ENCODE measurements at regions not wholly inside any gene's neighbourhood (a gene's known extent, or its start where the extent isn't known, plus 50 kb on each side); places are given as distances from the start of the nearest gene placed in this dataset.
"Not testable (repeated sequence)": the region's sequence is repeated elsewhere in the genome, so short reads cannot be mapped to it uniquely, and the experiment has no call there.

DNA sequence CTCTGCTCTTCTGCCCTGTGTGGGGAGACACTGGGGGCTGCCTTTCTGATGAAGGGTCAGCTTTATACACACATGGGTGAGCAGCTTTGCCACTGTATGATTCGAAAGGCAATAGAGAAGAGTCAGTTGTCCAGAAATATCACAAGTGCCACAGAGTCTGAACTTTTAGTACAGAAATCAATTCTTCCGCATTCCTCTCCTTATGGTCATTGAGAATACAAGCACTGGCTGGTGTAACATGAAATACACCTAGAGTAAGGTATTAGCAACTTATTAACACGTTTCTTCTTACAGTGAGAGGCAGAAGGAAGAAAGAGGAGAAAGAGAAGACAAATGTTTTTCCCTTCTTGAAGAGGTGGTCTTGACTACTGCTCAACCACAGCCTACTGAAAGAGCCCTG, 579.2 kb downstream of the ZEB2 start:
- no peak for DNase-seq

DNA sequence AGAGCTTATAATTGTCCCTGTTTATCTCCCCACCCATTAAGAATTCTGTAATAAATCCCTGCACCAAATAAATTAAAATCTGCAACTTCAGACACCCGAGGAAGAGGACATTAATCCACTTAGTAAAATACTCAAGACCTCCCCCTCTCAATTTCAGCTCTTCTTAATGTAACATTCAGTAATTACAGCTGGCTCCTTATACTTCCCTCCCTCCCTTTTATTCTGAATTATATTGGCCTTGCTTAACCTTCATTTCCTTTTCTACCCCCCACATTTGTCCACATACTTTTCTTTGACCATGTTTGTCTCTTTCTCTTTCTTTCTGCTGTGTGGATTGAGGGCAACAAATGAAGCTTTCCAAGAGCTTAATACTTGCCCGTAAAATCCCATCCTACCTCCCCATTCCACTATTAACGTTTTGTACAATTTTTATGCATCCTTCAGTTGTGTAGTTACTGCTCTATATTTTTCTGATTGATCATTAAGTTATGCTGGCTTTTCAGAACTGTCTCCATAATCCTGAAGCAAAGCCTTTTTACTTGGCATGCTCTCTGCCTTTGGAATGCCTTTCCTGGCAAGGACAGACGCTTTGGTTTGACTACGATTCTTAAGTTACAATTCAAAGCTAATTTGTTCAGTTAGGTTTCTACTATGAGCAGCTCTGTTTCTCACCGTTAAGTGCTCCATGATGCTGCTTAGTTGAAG, 580.1 kb downstream of the ZEB2 start:
- DNase-seq = no peak

DNA sequence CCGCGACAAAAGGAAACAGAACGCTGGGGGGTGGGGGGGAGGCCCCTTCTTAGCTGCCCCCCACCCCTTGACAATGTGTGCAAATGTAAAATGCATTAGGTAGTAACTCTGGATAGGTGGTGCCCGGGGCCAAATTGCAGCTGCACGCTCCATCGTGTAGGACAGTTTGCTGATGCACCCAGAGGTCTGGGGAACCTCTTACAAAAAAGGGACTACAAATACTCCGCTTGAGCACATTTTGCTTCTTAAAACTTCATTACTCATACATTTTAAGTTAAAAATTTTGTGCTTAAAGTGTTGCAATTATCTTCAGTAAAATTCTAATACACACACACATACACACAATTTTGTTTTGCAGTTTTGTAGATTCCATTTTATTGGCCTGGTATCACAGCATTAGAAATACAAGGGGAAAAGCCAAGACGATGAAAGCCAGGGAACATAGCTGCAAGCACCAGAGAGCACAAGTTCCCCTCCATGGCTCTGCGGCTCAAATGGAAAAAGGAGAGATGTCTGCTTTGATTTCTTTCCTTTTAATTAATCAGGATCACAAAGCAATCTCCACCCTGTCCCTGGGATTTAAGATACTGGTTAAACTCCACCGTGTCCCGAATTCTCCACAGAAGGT, 582.1 kb downstream of the ZEB2 start:
- no peak for DNase-seq

DNA sequence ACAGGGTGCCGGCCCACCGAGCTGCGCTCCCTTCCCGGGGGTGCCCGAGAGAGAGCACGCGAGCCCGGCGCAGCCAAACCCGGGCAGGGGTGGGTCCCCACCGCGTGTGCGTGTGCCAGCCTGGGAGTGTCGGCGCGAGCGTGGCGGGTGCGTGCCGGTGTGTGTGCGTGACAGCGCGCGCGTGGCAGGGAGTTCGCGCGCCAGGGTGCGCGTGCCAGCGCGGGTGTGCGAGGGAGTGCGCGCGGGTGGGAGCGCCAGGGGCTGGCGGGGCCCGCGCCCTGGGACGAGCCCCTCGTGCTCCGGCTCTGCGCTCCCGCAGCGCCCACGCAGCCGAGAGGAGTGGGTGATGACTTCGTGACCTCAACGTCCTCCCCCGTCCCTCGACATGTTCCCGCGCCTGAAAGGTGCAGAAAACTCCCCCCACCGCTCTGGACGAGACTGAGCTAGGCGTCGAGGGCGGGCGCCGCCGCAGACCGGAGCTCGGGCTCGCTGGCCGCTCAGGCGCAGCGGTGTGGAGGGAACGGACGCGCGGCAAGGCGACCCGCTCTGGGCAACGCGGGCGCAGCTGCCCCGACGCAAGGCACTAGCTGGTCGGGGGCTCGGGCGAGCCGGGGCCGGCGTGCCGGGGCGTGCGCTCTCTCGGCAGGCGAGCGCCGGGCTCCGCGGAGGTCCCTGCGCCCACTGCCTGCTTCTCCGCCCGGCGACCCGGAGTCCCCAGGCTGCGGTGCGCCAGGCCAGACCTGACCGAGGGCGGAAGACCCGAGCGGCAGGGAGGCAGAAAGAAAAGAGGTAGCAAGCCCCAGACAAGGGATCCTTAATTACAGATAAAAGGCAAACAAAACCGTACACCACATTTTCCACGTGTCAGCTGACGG, 582.8 kb downstream of the ZEB2 start:
- no peak for DNase-seq

DNA sequence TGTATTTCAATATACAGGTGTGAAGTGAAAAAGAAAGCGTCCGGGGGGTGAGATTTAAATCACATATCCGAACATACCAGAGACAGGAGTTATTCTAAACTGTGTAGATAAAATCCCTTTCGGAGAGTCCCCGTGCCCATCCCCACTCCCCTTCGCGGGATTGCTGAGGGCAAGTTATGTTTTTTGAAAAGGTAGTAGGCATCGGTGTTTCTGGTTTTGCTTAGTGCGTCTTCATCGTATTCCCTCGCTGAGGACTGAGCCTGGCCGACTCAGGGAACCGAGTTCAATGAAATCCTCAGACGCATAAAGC, 583.4 kb downstream of the ZEB2 start:
- no peak for DNase-seq

DNA sequence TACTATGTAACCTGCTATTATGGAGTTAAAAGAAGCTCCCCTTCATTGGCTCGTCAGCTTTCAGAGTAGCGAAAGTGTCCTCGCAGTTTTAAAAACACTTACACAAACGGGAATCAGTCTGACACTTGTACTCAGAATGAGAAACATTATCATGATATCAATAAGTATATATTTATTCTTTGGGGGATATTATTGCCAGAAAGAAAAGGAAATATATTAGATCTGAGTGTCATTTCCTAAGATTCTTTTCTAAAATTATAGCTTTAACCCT, 584.5 kb downstream of the ZEB2 start:
- no peak for DNase-seq

DNA sequence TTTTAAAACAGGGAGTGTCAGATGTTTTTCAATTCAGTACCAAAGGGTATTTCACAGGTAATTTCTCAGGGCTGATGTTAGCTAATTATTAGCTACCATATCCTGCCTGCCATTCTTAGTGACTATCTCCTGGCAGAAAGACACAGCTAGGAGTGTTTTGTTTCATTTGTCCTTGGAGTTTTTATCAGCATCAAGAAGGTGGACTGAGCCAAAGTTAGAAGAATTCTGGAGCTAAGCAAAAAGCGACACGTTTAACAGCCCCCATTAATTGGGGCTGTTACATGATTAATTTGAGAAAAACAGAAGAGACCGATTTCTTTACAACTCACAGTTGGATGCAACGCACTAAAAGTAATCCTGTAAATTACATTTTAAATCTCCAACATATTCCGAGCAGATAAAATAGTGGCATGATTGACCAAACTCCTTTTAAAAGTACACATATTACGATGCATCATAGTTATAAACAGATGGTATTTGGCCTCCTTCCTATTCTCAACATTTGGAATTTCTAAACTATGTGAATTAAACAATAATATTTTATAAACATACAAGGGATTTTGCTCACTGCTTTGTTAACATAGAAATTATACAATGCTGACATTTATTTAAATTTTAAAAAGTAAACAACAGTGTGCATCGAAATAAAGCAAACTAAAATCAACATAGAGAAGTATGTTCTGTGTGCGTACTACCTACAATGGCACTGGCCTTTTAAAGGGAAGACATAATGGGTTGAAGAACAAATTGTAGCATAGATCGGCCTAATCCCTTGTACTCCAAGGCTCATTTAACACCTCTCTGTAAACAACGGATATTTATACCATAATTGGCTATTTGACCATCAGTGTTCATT, 585.1 kb downstream of the ZEB2 start:
- no peak for DNase-seq

DNA sequence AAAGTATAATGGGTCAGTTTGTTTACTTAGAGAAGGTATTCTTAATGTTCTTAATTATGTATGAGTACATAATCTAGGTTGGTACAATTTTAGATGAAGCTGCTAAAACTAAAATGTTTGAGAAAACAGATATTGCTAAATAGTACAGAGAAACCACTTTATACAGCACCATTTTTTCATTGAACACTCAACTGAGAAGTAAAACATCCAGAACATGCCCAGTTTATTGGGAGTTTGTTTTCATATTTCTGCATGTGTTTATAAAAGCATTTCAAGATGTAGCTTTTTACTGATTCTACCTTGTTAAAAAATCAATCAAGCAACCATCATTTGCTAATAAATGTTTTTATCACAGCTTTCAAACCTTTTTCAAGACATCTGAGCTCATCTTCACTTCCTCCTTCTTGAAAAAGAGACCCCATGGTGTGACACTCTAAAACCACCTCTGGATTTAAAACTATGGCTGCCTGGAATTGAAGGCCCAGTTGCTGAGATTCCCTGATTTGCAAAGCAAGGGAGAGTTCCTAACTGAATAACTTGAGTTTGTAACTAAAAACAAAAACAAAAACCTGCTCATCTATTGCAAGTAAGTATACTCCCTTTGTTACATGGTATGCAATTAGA, 585.9 kb downstream of the ZEB2 start:
- DNase-seq = no peak

DNA sequence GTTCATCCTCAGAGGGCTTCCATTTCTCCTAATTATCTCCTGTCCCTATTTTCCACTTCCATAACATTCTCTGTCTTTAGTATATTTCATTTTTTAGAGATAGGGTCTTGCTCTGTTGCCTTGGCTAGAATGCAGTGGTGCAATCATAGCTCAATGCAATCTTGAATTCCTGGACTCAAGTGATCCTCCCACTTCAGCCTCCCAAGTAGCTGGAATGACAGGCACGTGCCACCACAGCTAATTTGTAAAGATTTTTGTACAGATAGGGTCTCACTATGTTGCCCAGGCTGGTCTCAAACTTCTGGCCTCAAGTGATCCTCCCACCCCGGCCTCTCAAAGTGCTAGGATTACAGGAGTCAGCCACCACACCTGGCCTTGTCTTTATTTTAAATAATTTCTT, 589.0 kb downstream of the ZEB2 start:
- no peak for DNase-seq

DNA sequence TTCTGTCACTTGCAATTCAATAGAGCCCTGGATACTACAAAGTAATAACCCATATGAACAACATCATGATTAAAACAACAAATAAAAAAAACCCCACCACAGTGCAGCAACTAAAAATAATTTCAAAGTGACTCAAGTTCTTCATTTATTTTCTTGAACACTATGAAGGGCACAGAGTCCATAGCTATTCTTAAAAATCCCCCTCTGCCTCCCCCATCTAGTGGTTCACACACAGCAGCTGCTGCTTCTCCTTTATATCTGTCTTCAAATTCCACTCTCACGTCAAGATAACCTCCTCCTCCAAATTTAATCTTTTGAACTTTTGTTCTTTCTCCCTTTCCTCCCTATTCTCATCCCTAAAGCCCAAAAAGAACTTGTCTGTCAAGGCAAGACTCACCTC, 591.3 kb downstream of the ZEB2 start:
- DNase-seq = no peak

DNA sequence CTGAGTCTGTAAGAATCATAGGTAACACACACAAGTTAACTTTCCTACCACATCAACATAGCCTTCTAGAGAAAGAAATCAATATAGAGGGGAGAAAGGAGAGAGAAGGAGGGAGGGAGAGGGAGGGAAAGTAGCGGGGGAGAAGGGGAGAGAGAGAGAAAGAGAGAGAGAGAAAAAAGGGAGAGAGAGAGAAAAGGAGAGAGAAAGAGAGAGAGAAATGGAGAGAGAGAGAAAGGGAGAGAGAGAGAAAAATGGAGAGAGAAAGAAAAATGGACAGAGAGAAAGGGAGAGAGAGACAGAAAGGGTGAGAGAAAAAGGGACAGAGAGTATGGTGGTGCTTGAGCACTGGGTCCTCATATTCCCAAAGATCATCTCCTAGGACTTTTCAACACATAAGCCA, 591.7 kb downstream of the ZEB2 start:
- no peak for DNase-seq

DNA sequence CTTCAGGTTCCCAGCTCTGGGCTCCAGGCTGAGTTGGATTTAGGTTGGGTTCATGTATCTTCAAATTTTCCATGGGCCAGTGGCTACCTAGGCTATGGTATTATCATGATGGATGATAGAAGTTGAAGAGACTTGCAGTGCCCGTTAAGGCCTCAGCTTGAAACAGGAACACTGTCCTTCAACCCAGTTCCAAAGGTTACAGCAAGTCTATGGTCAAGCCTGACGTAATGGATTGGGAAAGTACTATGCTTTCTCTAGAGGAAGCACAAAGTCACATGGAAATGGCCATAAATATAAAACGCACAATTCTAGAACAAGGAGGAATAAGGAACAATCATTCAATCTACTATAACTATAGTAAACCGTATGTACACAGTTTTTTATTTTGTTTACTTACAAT, 593.2 kb downstream of the ZEB2 start:
- DNase-seq = no peak

DNA sequence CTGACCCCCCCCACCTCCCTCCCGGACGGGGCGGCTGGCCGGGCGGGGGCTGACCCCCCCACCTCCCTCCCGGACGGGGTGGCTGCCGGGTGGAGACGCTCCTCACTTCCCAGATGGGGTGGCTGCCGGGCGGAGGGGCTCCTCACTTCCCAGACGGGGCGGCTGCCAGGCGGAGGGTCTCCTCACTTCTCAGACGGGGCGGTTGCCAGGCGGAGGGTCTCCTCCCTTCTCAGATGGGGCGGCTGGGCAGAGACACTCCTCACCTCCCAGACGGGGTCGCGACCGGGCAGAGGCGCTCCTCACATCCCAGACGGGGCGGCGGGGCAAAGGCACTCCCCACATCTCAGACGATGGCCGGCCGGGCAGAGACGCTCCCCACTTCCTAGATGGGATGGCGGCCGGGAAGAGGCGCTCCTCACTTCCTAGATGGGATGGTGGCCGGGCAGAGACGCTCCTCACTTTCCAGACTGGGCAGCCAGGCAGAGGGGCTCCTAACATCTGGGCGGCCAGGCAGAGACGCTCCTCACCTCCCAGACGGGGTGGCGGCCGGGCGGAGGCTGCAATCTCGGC, 597.6 kb downstream of the ZEB2 start:
- not testable (repeated sequence) for DNase-seq

DNA sequence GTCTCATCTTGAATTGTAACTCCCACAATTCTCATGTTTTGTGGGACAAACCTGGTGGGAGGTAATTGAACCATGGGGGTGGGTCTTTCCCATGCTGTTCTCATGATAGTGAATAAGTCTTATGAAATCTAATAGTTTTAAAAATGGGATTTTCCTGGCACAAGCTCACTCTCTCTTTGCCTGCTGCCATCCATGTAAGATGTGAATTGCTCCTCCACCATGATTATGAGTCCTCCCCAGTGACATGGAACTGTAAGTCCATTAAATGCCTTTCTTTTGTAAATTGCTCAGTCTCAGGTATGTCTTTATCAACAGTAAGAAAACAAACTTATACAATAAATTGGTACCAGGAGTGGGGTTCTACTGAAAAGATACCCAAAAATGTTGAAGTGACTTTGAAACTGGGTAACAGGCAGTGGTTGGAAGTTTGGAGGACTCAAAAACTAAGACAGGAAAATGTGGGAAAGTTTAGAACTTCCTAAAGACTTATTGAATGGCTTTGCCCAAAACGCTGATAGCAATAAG, 601.4 kb downstream of the ZEB2 start:
- no peak for DNase-seq

DNA sequence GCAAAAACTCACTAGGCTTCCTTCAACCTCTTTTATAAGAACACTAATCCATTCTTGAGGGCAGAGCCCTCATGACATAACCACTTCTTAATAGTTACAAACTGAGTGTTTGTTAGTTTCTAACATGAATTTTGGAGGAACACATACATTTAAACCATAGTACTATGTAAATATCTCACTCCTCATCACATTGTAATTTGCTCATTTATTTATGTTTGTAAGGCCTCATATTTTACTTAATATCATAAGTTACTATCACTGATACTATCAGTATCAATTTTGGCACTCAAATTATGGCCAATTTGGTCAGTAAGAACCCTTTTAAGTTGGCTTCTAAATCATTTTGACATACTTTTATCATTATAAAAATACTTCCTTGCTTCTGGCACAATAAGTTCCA, 603.1 kb downstream of the ZEB2 start:
- no peak for DNase-seq

DNA sequence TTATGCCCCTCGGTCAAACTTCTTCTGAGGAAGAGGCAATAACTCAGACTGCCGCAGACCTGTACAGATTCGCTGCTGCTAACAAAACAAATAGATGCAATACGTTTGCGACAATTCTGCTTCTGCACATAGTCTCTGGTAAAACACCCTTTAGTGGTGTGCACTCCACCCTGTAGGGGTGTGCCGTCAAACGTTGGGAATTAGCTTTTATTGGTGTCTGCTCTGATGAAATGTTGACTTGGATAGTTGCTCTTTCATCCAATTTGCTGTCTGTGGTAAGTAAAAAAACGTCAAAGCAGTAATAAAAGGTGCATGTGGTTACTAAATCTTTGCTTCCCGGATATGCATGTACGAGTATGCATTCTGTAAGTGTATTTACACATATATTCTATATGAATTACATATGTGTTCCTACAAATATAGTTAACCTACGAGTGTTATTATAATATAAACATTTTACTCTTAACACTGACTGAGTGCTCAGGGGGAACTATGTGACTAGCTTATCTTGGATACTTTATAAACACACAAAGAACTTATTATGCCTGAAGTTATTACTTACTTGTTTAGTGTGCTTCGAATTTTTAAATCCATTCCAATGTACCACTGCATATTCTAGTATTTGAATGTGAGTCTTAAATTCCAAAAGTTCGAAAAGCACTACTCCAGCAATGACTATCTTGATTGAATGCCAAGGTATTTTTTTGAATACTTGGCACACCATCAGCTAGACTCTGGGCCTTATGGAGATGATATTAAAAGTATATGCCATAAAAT, 610.2 kb downstream of the ZEB2 start:
- no peak for DNase-seq

DNA sequence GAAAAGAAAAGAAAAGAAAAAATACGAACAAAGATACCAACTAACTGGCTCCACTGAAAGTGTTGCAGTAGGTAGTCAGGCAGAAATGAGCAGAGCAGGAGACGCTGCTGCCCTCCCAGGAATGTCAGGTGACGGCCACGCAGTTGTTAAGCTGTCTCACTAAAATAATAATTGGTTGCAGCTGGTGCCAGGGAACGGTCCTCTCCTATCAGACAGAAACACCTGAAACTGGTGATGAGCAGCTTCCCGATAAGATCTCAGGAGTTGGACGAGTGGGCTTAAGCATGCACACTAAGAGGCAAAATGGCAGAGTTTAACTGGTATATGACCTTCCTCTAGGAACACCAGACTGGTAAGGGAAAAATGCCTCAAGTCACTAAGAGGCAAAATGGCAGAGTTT, 611.1 kb downstream of the ZEB2 start:
- DNase-seq = no peak

DNA sequence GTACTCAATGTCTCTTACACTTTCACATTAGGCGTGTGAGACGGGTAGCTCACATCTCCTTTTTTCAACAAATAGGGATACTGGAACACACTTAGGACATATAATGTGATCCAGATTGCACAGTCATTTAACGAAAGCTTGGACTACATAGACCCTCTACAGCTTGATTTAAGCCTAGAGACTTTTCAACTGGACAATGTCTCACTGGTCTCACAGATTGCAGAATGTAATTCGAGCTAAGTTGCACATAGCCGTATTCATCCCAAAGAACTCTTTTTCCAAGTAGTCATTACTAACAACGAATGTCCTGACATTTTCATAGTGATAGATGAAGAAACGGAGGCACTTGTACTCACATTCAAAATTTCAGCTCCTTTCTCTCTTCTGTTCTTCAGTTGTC, 612.1 kb downstream of the ZEB2 start:
- no peak for DNase-seq

DNA sequence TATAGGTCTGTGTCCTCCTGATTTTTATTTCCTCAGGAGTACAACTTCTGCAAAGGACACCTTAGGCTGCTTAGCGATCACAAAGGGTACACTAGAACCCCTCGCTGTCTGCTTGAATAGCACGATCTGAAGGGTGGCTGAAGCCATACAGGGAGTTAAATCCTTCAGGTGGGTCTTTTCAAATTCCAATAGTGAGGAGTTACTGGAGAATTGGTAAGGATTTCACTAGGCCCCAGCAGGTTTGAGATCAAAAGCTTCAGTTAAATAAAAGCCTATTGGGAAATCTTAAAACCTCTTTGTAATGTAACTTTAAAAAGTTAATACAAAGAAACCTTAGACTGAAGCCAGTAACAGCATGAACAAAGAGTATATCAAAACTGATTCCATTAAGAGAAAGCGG, 613.1 kb downstream of the ZEB2 start:
- DNase-seq = no peak

DNA sequence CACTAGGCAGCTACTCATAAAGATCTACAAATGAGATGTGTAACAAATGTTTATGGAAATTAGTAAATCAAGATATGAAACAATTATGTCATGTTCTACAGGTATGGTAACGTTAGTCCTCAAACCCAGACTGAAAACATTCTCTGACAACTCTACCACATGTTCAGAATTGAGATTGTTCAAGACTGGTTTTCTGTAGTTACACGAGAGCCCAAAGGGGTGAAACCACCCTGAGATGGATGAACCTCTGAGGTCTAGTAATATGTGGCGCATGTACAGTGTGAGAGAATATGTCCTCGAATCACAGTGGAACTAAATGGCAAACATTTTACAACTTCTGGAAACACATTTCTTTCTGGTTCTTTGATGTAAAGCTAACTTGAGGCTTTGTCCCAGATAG, 614.3 kb downstream of the ZEB2 start:
- DNase-seq = no peak

DNA sequence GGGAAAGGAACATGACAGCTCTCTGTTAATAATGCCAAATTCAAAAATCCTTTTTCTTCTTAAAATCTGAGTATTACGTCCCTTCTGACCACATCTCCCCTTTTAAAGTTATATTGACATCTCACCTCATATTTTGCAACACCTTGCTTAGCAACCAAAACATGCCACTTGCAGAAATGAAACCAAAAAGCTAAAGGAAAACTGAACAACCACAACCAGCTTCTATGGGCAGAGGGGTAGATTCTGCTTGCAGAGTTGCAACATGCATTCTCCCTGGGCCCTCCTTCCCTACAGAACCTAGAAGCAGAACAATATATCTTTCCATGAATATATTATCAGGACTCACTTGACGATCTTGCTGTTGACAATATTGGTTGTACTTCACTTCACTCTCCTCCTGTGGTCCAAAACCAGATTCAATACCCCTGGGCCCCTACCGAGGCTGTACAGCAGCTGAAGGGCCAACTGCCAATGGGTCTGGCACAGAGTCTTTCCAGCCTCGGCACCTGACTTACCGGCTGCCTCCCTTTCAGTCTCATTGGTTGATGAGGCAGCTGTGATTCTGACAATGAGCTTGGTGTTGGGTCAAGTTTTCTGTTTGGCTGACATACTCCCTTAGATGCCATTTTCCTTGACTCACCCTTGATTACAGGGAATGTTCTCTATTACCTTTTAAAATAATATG, 616.6 kb downstream of the ZEB2 start:
- no peak for DNase-seq
